HK-2 (cell line): ENCODE measurements at regions not wholly inside any gene's neighbourhood (a gene's known extent, or its start where the extent isn't known, plus 50 kb on each side); places are given as distances from the start of the nearest gene placed in this dataset.

Experiments used
- DNase-seq: peaks from one replicate; pipeline ENCODE4 v3.0.0-alpha.2; 2018; ENCODE audit not compliant: unreplicated experiment

DNA sequence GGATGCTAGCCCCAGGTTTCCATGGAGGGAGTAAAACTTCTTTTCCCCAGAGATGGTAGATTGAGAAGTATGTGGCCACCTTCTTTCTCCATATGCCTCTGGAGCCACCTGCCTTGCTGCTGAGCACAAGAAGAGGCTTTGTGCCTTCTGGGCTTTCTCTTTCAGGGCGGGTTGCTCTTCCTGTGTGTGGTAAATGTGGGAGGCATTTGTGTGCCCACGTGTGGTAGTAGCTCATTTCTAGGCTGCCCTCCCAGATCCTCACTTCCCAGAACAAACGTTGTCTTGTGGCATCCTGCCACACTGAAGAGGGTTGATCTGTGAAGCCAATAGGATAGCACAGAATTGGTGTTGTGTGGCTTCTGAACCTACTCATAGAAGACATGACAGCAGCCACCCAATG is 342.0 kb upstream of the PODXL start:
- no peak for DNase-seq

DNA sequence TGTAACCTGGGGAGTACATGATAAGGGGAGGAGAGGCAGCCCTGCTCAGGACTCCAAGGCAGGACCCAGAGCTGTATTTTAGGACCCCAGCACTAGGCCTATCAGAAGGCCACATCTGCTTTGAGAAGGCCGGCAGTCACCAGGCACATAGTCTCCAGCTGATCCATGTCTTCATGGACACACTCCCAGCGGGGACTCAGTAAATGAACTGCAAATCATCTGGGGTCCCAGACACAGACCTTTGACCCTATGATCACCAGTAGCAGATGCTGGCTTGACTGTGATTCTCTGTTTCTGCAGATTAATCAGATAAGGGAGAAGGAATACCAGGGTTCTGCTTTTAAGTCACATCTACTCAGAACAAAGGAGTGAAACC is 341.4 kb upstream of the PODXL start:
- DNase-seq: no peak

DNA sequence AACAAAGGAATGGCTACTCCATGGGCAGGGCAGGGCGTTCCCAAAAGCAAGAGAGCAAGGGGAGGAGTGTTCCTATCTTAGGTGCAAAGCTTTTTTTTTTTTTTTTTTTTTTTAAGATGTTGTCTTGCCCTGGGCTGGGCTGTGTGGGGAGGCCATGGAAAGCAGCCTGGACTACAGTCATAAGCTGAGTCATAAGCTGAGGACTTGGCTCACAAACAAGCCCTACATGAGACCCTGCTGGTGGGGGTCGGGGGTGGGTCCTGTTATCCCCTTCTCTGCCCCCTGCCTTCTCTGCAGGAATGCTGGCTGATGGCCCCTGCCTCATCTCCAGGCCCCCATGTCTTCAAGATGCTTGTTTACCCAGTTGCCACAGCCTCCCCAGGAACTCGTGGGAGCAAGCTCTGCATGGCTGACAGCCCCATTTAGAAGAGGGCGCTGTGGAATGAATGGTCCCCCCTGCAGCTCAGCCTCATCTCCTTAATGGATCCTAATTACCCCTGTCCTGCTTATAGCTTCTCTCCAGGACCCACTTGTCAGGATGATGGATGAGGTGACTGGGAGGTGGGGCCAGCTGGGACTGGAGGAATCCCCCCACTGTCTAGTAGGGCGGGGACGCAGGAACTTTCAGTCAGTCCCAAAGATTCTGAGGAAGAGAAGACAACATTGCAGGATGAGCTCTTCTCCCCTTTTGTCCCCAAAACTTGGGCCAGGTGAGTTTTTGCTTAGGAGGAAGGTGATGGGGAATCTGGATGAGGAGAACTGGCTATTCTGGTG is 340.8 kb upstream of the PODXL start:
- DNase-seq: no peak

DNA sequence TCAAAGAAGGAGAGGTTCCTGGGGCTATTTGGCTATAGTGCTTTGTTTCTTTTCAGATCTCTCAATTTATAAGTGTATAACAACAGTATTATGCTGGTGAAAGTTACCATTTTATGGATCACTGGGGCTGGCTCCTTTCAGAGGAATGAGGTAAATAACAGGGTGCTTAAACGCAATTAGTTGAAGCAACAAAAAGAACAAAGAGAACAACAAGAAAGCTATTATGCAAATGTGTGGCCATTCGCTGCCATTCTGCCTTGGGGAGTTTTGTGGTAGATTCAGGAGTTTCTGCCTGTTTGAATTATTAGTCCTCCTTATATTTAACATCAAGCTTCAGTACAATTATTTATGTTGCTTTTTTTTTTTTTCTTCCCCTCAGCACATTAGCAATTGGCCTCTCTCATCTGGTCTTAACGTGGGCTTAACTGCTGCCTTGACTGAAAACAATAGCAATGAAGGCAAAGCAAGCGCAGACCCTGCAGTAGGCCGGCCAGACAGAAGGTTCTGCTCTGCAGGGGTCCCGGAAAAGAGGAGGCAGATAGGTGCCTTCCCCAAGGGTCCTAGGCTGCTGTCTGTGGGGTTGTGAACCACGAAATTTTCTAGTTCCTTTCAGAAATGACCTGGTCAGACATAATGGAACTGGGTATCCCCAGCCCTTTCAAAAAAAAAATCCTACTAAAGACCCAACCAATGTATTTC is 339.9 kb upstream of the PODXL start:
- no peak for DNase-seq

DNA sequence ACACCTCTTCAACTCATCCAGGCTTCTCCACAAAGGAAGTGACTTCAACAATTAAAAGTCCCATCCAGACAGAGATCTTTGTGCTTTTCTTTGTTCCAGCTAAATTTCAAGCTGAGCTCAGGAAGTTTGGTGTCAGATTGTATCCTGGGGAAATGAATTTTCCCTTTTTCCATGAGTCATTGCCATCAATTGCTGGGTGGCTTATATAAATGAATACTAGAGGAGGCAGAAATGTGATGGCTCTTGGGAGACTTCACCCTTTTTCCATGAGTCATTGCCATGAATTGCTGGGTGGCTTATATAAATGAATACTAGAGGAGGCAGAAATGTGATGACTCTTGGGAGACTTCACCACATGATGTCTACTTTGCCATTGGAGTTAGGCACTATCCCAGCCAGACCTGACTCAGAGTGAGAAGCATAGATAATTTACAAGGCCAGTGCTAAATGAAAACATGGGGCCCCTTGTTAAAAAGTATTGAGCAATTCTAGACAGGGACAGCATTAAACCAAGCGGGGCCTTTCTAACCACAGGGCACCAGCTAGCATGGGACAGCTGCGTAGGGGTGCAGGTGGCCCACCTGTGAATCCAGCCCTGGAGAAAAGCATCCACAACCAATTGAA is 339.2 kb upstream of the PODXL start:
- peak; percentile 38 for DNase-seq

DNA sequence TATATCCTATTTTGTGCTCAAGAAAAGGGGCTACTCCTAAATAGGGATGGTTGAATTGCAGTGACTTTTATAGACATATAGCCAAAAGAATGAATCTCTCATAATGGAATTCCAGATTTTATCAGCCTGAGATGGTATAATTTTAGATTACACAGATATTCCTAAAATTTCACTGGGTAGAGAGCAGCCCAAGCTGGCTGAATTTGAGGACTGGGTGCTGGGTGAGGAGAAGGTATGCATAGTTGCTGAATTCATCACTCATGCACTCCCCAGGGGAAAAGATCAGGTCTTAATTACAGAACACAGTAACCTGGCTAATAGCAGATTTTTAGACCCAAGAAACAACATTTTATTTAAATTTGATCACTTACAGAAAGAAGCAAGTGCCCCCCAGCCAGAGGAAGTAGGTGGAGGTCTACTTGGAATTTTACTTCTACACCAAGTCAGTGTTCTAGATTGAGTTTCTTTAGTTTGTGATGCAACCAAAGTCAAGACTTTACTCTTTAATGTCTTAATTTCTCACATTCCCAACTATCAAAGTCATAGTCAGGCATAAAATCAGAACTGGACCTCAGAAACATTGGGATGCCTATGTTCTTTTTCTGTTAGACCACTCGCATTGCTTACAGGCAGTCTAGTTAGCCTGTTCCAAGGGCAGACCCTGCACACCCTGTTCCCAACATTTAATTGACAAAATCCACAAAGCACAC is 337.4 kb upstream of the PODXL start:
- no peak for DNase-seq

DNA sequence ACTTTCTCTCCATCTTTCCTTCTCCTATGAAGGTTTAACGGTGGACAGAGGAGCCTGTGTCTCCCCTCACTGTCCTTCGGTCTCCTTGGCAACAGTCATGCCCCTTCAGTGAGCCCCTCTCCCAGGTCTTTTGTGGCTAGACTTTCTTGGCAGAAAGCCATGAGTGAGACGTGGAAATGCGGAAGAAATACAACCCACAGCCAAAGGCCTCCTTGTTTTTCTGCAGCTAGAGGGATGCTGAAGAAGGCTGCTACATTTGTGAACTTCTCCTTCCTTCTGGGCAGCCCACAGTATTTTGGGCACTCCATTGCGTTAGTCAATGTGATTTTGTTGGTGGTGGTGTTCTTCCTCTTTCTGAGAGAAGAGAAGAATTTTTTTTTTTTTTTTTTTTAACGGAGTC is 333.7 kb upstream of the PODXL start:
- DNase-seq: no peak

DNA sequence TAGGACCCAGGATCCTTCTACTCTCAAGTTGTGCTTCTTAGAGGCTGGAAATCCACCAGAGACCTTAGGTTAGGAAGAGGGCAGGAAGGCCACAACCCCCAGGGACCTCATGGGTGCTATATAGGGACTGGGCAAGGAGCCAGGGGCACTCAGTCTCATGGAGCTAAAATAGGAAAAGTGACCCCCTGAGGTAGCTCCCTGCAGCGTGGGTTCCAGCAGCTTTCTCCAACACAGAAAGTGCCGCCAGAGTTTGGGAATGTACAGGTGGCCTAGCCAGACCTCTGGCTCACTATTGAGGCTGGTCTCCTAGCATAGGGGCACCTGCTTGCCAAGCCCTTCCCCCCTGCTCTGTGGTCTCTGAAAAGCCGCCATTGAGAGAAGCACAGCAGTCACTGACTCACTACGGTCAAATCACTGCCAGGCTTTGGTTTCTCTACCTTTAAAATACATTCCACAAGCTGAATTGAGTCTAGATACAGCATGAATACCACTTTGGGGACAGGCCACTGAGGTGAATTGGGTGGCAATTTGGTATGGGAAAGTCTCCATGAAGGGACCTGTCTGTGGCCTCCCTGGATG is 333.2 kb upstream of the PODXL start:
- no peak for DNase-seq

DNA sequence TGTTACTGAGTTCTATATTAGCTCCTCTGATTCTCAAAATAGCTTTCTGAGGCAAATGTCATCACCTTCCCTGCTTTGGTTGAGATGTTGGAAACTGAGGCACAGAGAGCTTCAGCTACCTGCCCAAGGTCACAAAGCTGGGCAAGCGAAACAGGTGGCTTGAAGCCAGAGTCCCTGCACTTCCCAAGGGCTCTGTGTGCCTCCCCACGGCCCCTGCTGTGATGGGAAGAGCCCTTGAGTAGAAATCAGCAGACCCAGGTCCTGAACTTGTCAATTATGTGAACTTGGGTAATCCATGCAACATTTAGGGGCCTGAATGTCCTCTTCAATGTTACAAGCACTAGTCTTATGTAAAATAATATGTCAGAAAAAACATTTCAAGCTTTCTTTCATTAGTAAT is 327.3 kb upstream of the PODXL start:
- no peak for DNase-seq

DNA sequence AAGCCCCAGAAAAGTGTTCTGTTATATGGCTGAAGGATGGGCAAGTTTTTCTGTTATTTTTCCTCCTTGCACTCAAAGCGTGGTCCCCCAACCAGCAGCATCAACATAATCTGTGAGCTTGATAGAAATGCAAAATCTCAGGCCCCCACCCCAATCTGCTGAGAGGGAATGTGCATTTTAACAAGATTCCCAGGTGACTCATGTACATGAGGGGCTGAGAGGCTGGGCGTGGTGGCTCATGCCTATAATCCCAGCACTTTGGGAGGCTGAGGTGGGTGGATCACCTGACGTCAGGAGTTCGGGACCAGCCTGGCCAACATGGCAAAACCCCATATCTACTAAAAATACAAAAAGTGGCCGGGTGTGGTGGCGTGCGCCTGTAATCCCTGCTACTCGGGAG is 326.8 kb upstream of the PODXL start:
- no peak for DNase-seq

DNA sequence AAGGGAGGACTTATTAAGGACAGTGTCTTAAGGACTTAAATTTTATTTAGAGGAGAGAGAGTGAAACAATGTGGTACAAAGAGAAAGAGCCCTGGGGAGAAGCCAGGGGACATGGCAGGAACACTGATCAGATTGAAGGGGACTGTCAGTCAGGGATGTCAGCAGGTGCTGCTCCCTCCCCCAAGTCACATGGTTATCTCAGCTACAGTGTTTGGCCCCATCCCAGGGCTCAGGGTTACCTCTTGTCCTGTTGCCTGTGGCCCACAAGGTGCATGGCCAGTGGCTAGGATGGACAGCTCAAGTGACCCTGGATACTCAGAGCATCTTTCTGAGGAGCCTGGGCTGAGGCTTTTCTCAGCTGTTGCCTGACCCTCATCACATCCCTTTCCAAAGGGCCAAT is 325.9 kb upstream of the PODXL start:
- DNase-seq: no peak

DNA sequence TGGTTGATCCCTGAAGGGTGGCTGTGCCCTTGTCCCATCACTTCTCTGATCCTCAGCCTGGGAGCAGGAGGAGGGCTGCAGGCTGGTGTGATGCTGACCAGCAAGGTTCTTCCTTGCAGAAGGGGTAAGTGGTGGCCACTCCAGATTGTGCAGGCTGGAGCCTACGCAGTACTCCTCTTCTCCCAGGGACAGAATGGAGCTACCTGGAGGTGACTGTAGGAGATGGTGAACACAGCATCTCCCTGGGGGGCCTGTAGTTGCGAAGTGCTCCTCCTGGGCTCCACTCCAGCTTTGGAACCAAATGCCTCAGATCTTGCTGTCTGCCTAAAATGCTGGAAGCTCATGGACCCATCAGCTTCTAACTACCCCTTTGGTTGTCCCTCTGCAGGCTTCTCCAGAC is 323.6 kb upstream of the PODXL start:
- DNase-seq: no peak

DNA sequence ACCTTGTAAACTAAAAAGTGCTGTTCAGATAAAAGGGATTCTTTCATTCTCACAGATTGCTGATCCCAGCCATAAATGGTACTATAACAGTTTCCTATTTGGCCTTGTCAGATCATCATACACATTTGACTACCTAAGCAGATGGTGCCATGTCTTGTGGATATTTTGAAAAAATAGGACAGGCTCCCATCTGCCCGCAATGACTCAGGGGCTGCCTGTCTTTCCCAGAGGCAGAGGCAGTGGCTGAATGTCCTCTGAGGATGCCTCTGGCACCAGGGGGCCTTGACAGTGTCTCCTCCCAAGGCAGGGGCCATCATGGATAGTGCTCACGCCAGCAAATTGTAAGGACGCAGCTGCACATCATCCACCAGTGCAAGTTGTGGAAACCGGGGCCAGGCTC is 323.0 kb upstream of the PODXL start:
- DNase-seq: no peak

DNA sequence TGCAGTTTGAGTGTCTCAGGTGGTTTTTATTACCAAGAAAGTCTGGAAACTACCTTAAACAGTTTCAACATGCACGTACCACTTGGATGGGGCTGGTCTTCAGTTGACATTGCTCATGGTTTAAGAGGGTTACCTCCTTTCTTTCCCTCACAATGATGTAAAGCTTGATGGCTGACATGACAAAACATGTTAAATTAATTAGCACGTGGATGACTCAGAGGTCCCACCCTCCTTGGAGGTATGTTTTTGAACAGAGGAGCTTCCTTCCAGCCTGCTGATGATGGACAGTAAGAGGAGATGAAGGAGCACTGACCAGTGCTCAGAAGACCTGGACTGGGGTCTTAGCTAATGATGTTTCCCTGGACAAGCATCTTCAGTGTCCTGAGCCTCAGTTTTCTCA is 322.3 kb upstream of the PODXL start:
- no peak for DNase-seq

DNA sequence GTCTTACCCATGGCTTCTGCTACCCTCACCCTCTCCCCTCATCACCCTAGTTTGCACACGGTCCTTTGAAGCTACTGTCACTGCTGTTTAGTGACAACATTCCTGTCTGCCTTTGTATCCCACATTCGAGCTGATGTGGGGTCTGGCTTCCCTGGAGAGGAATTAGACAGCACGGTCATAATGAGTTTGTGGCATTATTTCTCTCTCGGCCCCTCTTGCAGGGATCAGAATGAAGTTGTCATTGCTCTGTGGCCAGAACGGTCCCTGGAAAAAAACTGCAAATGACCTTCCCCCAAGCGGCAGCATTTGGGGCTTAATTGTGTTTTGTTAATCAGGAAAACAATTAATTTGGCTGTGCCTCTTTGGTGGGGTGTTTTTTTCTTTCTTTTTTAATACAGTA is 317.2 kb upstream of the PODXL start:
- no peak for DNase-seq

DNA sequence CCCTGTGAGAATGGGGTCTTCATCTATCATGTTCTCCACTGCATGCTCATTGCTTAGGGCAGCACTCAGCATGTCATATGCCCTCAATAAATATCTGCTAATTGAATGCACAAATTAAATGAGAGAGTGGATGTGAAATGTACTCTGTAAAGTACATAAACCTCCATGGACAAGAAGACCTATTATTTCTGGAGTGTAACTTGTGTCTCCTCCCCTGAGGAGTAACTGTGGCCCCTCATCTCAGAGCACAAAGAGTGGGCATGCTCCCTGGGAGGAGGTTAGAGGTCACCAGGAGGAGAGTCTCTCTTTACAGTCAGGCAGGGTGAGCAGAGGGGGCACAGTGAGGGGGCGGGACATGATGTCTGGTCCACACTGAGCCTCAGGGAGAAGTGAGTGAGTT is 313.6 kb upstream of the PODXL start:
- no peak for DNase-seq

DNA sequence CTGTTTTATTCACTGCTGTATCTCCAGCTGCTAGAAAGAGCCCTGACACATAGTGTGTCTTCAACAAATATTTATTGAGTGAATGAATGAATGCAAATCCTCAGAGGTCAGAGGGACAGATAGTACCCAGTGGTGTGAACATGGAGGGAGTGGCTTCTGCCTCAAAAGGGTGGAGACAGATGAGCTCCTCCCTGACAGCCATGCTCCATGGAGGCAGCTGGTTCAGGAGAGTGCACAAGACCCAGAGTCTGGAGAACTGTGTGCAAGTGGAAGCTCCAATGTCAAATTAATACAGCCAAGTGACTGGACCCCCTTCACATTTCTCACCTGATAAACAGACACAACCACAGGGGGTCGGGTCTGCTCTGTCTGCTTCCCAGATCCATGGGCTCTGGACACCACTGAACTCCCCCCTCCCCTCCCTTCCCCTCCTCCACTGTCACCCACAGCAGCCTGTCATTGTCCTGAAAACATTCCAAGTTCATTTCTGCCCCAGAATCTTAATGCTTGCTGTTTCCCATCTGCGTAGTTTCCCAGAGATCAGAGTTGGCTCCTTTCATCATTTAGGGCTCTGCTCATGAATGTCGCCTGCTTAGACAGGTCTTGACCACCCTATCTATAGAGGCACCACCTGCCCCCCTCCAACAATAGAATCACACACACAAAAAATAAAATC is 312.9 kb upstream of the PODXL start:
- DNase-seq: no peak

DNA sequence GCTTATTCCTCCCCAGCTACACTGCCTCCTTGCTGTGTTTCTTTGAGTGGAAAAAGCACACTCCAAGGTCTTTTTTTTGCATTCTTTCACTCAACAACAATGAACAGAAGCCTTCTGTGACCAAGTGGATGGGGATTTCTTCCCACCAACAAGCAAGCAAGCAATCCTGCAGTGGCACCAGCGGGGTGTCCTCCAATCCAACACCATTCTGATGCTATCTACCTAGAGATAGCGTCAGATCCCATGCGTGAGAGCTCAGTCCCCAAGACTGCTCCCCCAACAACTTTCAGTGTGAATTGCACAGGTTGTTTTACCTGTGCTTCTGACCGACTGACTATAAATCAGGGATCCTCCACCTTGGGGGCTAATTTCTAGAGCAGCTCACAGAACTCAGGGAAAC is 311.0 kb upstream of the PODXL start:
- DNase-seq: no peak

DNA sequence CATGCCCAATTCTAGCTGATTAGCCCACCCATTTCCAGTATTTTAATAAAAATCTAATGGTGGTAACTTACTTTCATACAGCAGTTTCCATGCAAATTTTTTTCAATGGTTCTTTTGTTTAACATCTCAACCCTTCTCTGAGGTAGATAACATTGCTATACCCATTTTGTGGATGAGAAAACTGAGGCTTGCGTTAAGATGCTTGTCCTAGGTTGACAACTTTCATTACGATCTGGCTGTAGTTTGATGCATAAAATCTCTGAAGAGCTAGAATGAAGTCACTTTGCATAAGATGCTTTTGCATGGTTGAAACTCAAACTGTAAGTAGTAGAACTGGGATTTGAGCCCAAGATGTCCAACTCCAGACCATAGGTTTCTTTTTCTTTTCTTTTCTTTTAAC is 309.5 kb upstream of the PODXL start:
- DNase-seq: no peak

DNA sequence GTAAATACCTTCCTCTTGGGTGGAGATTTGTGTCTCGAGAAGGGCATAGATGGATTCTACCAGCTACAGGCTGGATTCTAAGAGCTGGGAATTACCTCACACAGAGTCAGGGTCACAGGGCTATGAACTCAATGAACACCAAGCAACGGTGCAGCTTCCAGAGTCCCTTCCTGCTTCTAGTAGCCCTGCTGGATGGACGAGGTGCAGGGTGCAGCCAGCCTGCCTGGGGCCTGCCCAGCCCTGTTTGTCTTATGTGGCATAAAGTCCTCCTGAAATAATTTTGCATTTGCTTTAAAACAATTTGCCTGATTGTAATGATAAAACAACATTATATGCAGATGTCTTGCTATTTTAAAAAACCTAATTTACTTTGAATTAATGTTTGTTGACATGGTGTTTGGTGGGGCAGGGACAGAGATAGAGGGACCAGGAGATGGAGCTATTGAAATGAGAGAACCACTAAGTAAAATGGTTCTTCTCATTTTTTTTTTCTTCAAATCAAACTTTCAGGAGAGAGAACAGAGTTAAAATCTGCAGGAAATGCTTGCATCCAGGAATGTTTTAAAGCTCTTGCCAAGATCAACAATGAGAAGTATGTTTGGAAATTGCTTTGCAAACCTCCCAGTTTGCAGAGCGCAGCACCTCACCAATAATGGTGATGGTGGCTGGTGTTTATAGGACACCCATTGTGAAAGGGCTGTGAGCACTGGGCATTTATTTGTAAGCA is 305.4 kb upstream of the PODXL start:
- no peak for DNase-seq
